Panc1 (cell line): ENCODE measurements at regions not wholly inside any gene's neighbourhood (a gene's known extent, or its start where the extent isn't known, plus 50 kb on each side); places are given as distances from the start of the nearest gene placed in this dataset.

Source experiments
- ATAC-seq: fragments of 200-7000 bp; cut with Tn5 transposase; 2 replicates; pipeline ENCODE4 v1.9.1; 2020; ENCODE audit warnings: mild to moderate bottlenecking, moderate library complexity
- BruUV-seq: library from RNA; stranded (reverse); fragments of 400-500 nt; replicated peaks from 2 replicates; lab custom pipeline; 2021; lab: Mats Ljungman, UMichigan
- CTCF ChIA-PET: fragments of 300-600 bp; sonication (Branson Sonifier 250); formaldehyde crosslinking; loops from one replicate; lab custom pipeline; 2022; ENCODE audit warnings: antibody characterized with exemption; lab: Charles Lee
- POLR2A ChIA-PET: fragments of 300-600 bp; sonication (Branson Sonifier 250); formaldehyde crosslinking; loops from one replicate; lab custom pipeline; 2022; ENCODE audit warnings: antibody characterized with exemption; lab: Charles Lee
- DNase-seq: peaks from one replicate; pipeline ENCODE4 v3.0.0-alpha.2; 2010; ENCODE audit warnings: low read depth, low spot score
- H3K27ac ChIP-seq: 2 replicates; pipeline ENCODE4 v1.5.1; 2011; ENCODE audit warnings: mild to moderate bottlenecking, low read length, inconsistent platforms
- H3K27me3 ChIP-seq: fragments of 200-500 bp; sonication (Bioruptor generic); 2 replicates; pipeline ENCODE4 v1.6.0; 2014; ENCODE audit warnings: low read length, inconsistent platforms; ENCODE audit not compliant: control insufficient read depth, insufficient read depth
- H3K36me3 ChIP-seq: fragments of 200-500 bp; sonication (Bioruptor generic); 2 replicates; pipeline ENCODE4 v1.5.1; 2014; ENCODE audit warnings: inconsistent platforms, mild to moderate bottlenecking, low read length, moderate library complexity; ENCODE audit not compliant: control insufficient read depth, insufficient read depth
- H3K4me1 ChIP-seq: 2 replicates; pipeline ENCODE4 v1.5.1; 2011; ENCODE audit warnings: inconsistent platforms, mild to moderate bottlenecking, low read length, moderate library complexity; ENCODE audit not compliant: control insufficient read depth, insufficient read depth
- H3K4me3 ChIP-seq, 2 experiments: 2 replicates each; pipeline ENCODE4 v1.5.1; 2011 to 2012; ENCODE audit warnings: low read depth in 2 of 2, low read length in 2 of 2, mild to moderate bottlenecking in 2 of 2, inconsistent platforms in 1 of 2, moderate library complexity in 1 of 2
- H3K9me3 ChIP-seq: fragments of 200-500 bp; sonication (Bioruptor generic); 2 replicates; pipeline ENCODE4 v1.5.1; 2014; ENCODE audit warnings: low read depth, mild to moderate bottlenecking, inconsistent platforms, low read length, moderate library complexity; ENCODE audit not compliant: control insufficient read depth, insufficient read depth
- POLR2AphosphoS5 ChIP-seq: IDR thresholded peaks from 2 replicates; pipeline ENCODE4 v1.6.1; 2012; ENCODE audit warnings: mild to moderate bottlenecking, low read depth, low read length, moderate library complexity
- TCF7L2 ChIP-seq: IDR thresholded peaks from 2 replicates; pipeline ENCODE4 v1.6.1; 2011; ENCODE audit warnings: mild to moderate bottlenecking, low read depth, low read length, inconsistent platforms
- in situ Hi-C: cut with HindIII; loops from 2 replicates; pipeline ENCODE4 v1.10.0; 2016; ENCODE audit warnings: low sequenced_read_pairs, low pct_unique_long_range_greater_than_20kb
- intact Hi-C: fragments of 100-400 bp; cut with micrococcal nuclease; formaldehyde crosslinking; loops from one replicate; pipeline ENCODE4 v1.10.0; 2022; ENCODE audit not compliant: unreplicated experiment
- TF ChIP-seq, protein P1 (sequence below), 2 experiments: IDR thresholded peaks; 2 replicates each; pipeline ENCODE4 v1.6.1; 2011 to 2012; ENCODE audit warnings: low read depth in 2 of 2, control low read depth in 1 of 2, low read length in 1 of 2, mild to moderate bottlenecking in 1 of 2, moderate library complexity in 1 of 2; ENCODE audit not compliant: insufficient read depth in 1 of 2
- TF ChIP-seq, protein P2 (sequence below): fragments of 450-650 bp; IDR thresholded peaks from 2 replicates; pipeline ENCODE4 v1.5.1; 2017; ENCODE audit warnings: mild to moderate bottlenecking

- in situ Hi-C loops (no loop called here), intact Hi-C loops (no loop called here)
- H3K4me1 ChIP-seq = peaks cover 22% of the 10 kb centered on the region
- no TSS peak for BruUV-seq
- no peak for TF ChIP-seq TCF7L2
- TF ChIP-seq, protein P1, sequence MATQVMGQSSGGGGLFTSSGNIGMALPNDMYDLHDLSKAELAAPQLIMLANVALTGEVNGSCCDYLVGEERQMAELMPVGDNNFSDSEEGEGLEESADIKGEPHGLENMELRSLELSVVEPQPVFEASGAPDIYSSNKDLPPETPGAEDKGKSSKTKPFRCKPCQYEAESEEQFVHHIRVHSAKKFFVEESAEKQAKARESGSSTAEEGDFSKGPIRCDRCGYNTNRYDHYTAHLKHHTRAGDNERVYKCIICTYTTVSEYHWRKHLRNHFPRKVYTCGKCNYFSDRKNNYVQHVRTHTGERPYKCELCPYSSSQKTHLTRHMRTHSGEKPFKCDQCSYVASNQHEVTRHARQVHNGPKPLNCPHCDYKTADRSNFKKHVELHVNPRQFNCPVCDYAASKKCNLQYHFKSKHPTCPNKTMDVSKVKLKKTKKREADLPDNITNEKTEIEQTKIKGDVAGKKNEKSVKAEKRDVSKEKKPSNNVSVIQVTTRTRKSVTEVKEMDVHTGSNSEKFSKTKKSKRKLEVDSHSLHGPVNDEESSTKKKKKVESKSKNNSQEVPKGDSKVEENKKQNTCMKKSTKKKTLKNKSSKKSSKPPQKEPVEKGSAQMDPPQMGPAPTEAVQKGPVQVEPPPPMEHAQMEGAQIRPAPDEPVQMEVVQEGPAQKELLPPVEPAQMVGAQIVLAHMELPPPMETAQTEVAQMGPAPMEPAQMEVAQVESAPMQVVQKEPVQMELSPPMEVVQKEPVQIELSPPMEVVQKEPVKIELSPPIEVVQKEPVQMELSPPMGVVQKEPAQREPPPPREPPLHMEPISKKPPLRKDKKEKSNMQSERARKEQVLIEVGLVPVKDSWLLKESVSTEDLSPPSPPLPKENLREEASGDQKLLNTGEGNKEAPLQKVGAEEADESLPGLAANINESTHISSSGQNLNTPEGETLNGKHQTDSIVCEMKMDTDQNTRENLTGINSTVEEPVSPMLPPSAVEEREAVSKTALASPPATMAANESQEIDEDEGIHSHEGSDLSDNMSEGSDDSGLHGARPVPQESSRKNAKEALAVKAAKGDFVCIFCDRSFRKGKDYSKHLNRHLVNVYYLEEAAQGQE (IDR thresholded peaks at IDR 0.05; ENCODE audit: insufficient read depth in 1 of 2, low read depth in 2 of 2, low read length in 1 of 2) = no peak
- TF ChIP-seq, protein P2, sequence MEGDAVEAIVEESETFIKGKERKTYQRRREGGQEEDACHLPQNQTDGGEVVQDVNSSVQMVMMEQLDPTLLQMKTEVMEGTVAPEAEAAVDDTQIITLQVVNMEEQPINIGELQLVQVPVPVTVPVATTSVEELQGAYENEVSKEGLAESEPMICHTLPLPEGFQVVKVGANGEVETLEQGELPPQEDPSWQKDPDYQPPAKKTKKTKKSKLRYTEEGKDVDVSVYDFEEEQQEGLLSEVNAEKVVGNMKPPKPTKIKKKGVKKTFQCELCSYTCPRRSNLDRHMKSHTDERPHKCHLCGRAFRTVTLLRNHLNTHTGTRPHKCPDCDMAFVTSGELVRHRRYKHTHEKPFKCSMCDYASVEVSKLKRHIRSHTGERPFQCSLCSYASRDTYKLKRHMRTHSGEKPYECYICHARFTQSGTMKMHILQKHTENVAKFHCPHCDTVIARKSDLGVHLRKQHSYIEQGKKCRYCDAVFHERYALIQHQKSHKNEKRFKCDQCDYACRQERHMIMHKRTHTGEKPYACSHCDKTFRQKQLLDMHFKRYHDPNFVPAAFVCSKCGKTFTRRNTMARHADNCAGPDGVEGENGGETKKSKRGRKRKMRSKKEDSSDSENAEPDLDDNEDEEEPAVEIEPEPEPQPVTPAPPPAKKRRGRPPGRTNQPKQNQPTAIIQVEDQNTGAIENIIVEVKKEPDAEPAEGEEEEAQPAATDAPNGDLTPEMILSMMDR = no peak
- TF ChIP-seq POLR2AphosphoS5 = no peak
- H3K4me3 ChIP-seq = no peak overlapping the region
- no peaks in the 10 kb centered on the region for H3K9me3 ChIP-seq
- ATAC-seq = no peak
- ChIA-PET POLR2A (interaction anchor here (0.7 kb wide), 1 partner anchor 170 kb away, joined by 3 read pairs; no protein-coding TSS in a partner anchor), CTCF (no interaction called here)
- H3K27me3 ChIP-seq = no peaks in the 10 kb centered on the region
- no peak for DNase-seq
- no peaks in the 10 kb centered on the region for H3K36me3 ChIP-seq
- peak overlapping the region; percentile 26; the same call in 1 of the 2 replicates for H3K27ac ChIP-seq
Measured at GRCh38 chr7:131166066-131166465, 161.6 kb upstream of the MKLN1 start.

DNA sequence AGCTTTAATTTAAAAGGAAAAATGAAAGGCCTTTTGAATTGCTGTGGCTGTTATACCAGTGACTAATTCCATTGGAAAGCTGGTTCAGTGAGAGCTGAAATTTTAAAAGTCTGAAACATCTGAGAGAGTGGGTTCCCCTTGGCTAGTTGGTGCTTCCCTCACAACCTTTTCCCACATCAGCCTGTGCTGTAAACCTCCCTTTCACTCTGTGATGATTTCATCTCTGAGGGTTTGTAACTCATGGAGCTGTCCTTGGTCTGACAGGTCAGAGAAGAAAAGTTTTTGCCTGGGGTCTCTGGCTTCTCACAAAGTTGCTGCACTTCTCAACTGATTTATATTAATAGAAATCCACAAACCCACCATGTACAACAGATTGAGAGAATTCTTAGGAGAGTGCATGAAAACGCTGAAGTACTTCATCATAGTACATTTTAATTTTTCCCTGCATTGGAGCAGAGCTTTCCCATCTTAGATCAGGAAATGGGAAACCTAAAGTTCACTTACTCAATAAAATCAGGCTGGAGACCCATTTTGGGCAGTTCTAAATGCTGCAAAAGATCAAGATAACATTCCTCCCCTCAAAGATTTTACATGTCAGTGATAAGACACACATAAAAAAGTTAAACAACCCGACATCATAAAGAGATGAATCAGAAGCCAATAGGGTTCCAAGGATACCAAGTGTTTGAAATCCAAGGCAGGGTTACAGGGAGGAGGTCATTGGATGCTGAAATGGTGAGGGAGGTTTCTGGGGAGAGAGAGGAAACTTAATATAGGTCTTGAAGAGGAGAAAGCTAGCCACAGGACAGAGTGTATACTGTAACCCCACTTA lies 157.0 kb upstream of the MKLN1 start:
- TF ChIP-seq, protein P1 (IDR thresholded peaks at IDR 0.05; ENCODE audit: insufficient read depth in 1 of 2, low read depth in 2 of 2, low read length in 1 of 2) = peak; percentile 84 to 90
- no peak for TF ChIP-seq TCF7L2
- CTCF ChIA-PET = no interaction called here
- no TSS peak for BruUV-seq
- POLR2A ChIA-PET = interaction anchor here (1.1 kb wide), 1 partner anchor 46 kb away, joined by 3 read pairs; no protein-coding TSS in a partner anchor
- in situ Hi-C loops (no loop called here), intact Hi-C loops (no loop called here)
- H3K36me3 ChIP-seq = no peaks in the 10 kb centered on the region
- no peak overlapping the region for H3K4me3 ChIP-seq
- peaks cover 11% of the 10 kb centered on the region; the same call in 1 of the 2 replicates for H3K4me1 ChIP-seq
- no peak overlapping the region for H3K27ac ChIP-seq
- DNase-seq (no peak), ATAC-seq (no peak)
- H3K27me3 ChIP-seq = no peaks in the 10 kb centered on the region
- H3K9me3 ChIP-seq = no peaks in the 10 kb centered on the region
